SK-N-SH treated with all-trans-retinoic acid at 6 μM for 48 hours (cell line): ENCODE measurements at regions not wholly inside any gene's neighbourhood (a gene's known extent, or its start where the extent isn't known, plus 50 kb on each side); places are given as distances from the start of the nearest gene placed in this dataset.
"Not testable (repeated sequence)": the region's sequence is repeated elsewhere in the genome, so short reads cannot be mapped to it uniquely, and the experiment has no call there.

Experiments
- ARNTL ChIP-seq: fragments of 450-650 bp; formaldehyde crosslinking; IDR thresholded peaks from 2 replicates; pipeline ENCODE4 v1.5.0; 2020; ENCODE audit warnings: low read depth, mild to moderate bottlenecking, moderate library complexity, borderline replicate concordance
- BACH2 ChIP-seq: fragments of 250-450 bp; sonication (Bioruptor Pico); IDR thresholded peaks from 2 replicates; pipeline ENCODE4 v1.9.0; 2021; ENCODE audit warnings: mild to moderate bottlenecking, borderline replicate concordance
- CSRNP3 ChIP-seq: fragments of 250-450 bp; sonication (Bioruptor Pico); IDR thresholded peaks from 2 replicates; pipeline ENCODE4 v1.5.1; 2021; ENCODE audit warnings: mild to moderate bottlenecking, moderate library complexity
- OSR1 ChIP-seq: fragments of 250-450 bp; sonication (Bioruptor Pico); IDR thresholded peaks from 2 replicates; pipeline ENCODE4 v1.8.0; 2022; ENCODE audit warnings: moderate library complexity, mild to moderate bottlenecking, inconsistent platforms
- PATZ1 ChIP-seq: fragments of 250-450 bp; sonication (Bioruptor Pico); IDR thresholded peaks from 2 replicates; pipeline ENCODE4 v1.8.0; 2020; ENCODE audit warnings: mild to moderate bottlenecking, moderate library complexity, borderline replicate concordance
- PPARA ChIP-seq: fragments of 250-450 bp; sonication (Bioruptor Pico); IDR thresholded peaks from 2 replicates; pipeline ENCODE4 v1.5.0; 2020; ENCODE audit warnings: mild to moderate bottlenecking, borderline replicate concordance
- RARB ChIP-seq: fragments of 250-450 bp; sonication (Bioruptor Pico); IDR thresholded peaks from 2 replicates; pipeline ENCODE4 v1.8.0; 2021; ENCODE audit warnings: mild to moderate bottlenecking, moderate library complexity
- SNAI2 ChIP-seq: fragments of 250-450 bp; sonication (Bioruptor Pico); IDR thresholded peaks from 2 replicates; pipeline ENCODE4 v1.5.0; 2020; ENCODE audit warnings: mild to moderate bottlenecking, moderate library complexity
- ZFP3 ChIP-seq: fragments of 250-450 bp; sonication (Bioruptor Pico); IDR thresholded peaks from 2 replicates; pipeline ENCODE4 v1.5.0; 2020; ENCODE audit warnings: mild to moderate bottlenecking, moderate library complexity
- ZFP30 ChIP-seq: fragments of 450-650 bp; formaldehyde crosslinking; IDR thresholded peaks from 2 replicates; pipeline ENCODE4 v1.5.0; 2022; ENCODE audit warnings: mild to moderate bottlenecking, moderate library complexity
- ZNF565 ChIP-seq: fragments of 450-650 bp; formaldehyde crosslinking; conservative IDR thresholded peaks from 2 replicates; pipeline ENCODE4 v1.5.0; 2020; ENCODE audit warnings: low read depth, mild to moderate bottlenecking, moderate library complexity
- TF ChIP-seq, protein P1 (sequence below): fragments of 250-450 bp; sonication (Bioruptor Pico); IDR thresholded peaks from 2 replicates; pipeline ENCODE4 v1.5.1; 2020; ENCODE audit warnings: low read depth, mild to moderate bottlenecking, moderate library complexity
- TF ChIP-seq, protein P2 (sequence below): fragments of 250-450 bp; sonication (Bioruptor Pico); IDR thresholded peaks from 2 replicates; pipeline ENCODE4 v1.5.0; 2020; ENCODE audit warnings: mild to moderate bottlenecking, moderate library complexity

GRCh38 chr2:39498176-39498575, 61.1 kb upstream of the MAP4K3 start:
- TF ChIP-seq RARB; ARNTL (CRISPR knock-in tag); PATZ1 (CRISPR knock-in tag); PPARA; CSRNP3 (CRISPR knock-in tag); ZNF565 (CRISPR knock-in tag); BACH2 (CRISPR knock-in tag); SNAI2 (CRISPR knock-in tag); ZFP30; ZFP3 (CRISPR knock-in tag); OSR1 (CRISPR knock-in tag): not testable (repeated sequence)
- TF ChIP-seq, protein P1, sequence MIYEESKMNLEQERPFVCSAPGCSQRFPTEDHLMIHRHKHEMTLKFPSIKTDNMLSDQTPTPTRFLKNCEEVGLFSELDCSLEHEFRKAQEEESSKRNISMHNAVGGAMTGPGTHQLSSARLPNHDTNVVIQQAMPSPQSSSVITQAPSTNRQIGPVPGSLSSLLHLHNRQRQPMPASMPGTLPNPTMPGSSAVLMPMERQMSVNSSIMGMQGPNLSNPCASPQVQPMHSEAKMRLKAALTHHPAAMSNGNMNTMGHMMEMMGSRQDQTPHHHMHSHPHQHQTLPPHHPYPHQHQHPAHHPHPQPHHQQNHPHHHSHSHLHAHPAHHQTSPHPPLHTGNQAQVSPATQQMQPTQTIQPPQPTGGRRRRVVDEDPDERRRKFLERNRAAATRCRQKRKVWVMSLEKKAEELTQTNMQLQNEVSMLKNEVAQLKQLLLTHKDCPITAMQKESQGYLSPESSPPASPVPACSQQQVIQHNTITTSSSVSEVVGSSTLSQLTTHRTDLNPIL, result not testable (repeated sequence)
- TF ChIP-seq, protein P2, sequence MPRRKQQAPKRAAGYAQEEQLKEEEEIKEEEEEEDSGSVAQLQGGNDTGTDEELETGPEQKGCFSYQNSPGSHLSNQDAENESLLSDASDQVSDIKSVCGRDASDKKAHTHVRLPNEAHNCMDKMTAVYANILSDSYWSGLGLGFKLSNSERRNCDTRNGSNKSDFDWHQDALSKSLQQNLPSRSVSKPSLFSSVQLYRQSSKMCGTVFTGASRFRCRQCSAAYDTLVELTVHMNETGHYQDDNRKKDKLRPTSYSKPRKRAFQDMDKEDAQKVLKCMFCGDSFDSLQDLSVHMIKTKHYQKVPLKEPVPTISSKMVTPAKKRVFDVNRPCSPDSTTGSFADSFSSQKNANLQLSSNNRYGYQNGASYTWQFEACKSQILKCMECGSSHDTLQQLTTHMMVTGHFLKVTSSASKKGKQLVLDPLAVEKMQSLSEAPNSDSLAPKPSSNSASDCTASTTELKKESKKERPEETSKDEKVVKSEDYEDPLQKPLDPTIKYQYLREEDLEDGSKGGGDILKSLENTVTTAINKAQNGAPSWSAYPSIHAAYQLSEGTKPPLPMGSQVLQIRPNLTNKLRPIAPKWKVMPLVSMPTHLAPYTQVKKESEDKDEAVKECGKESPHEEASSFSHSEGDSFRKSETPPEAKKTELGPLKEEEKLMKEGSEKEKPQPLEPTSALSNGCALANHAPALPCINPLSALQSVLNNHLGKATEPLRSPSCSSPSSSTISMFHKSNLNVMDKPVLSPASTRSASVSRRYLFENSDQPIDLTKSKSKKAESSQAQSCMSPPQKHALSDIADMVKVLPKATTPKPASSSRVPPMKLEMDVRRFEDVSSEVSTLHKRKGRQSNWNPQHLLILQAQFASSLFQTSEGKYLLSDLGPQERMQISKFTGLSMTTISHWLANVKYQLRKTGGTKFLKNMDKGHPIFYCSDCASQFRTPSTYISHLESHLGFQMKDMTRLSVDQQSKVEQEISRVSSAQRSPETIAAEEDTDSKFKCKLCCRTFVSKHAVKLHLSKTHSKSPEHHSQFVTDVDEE (CRISPR knock-in tag), result not testable (repeated sequence)
